GM21717 (cell line): ENCODE measurements at regions not wholly inside any gene's neighbourhood (a gene's known extent, or its start where the extent isn't known, plus 50 kb on each side); places are given as distances from the start of the nearest gene placed in this dataset.
"Not testable (repeated sequence)": the region's sequence is repeated elsewhere in the genome, so short reads cannot be mapped to it uniquely, and the experiment has no call there.

ENCODE experiments used
- ATAC-seq: cut with Tn5 transposase; IDR thresholded peaks from one replicate; pipeline ENCODE4 v1.9.1; 2021; ENCODE audit warnings: mild to moderate bottlenecking, moderate library complexity; ENCODE audit not compliant: unreplicated experiment

GRCh38 chr1:5688081-5689077, 303.8 kb downstream of the NPHP4 start:
- no peak for ATAC-seq

- ATAC-seq = no peak
Observed at GRCh38 chr1:5686925-5687706, 305.1 kb downstream of the NPHP4 start.

GRCh38 chr1:5686195-5686594, 306.0 kb downstream of the NPHP4 start:
- no peak for ATAC-seq

- no peak for ATAC-seq
Observed at GRCh38 chr1:5685446-5686040, 306.7 kb downstream of the NPHP4 start.

GRCh38 chr1:5684791-5685190, 307.4 kb downstream of the NPHP4 start:
- no peak for ATAC-seq

- ATAC-seq = no peak
Observed at GRCh38 chr1:5683446-5683845, 308.8 kb downstream of the NPHP4 start.

- ATAC-seq = no peak
Observed at GRCh38 chr1:5682626-5683225, 309.5 kb downstream of the NPHP4 start.

GRCh38 chr1:5681654-5682053, 310.6 kb downstream of the NPHP4 start:
- no peak for ATAC-seq

GRCh38 chr1:5680600-5680999, 311.6 kb downstream of the NPHP4 start:
- no peak for ATAC-seq

- ATAC-seq = no peak
Observed at GRCh38 chr1:5678759-5679158, 313.5 kb downstream of the NPHP4 start.

- ATAC-seq = not testable (repeated sequence)
Observed at GRCh38 chr1:5672355-5672754, 319.9 kb downstream of the NPHP4 start.

- no peak for ATAC-seq
Observed at GRCh38 chr1:5670590-5671350, 321.5 kb downstream of the NPHP4 start.

- ATAC-seq = no peak
Observed at GRCh38 chr1:5667513-5668325, 324.5 kb downstream of the NPHP4 start.

GRCh38 chr1:5664906-5665875, 327.0 kb downstream of the NPHP4 start:
- no peak for ATAC-seq

GRCh38 chr1:5664081-5664768, 328.0 kb downstream of the NPHP4 start:
- no peak for ATAC-seq

- no peak for ATAC-seq
Observed at GRCh38 chr1:5662744-5663126, 329.5 kb downstream of the NPHP4 start.

GRCh38 chr1:5662086-5662743, 330.0 kb downstream of the NPHP4 start:
- no peak for ATAC-seq
